GM13976 (cell line): ENCODE measurements at regions not wholly inside any gene's neighbourhood (a gene's known extent, or its start where the extent isn't known, plus 50 kb on each side); places are given as distances from the start of the nearest gene placed in this dataset.

Source experiments
- DNase-seq: peaks from one replicate; pipeline ENCODE4 v3.0.0; 2012; ENCODE audit warnings: low spot score
- CTCF ChIP-seq: IDR thresholded peaks from 2 replicates; pipeline ENCODE4 v1.5.1; 2012; ENCODE audit warnings: borderline replicate concordance, mild to moderate bottlenecking; ENCODE audit not compliant: insufficient read depth; ENCODE audit errors: extremely low read depth, missing control alignments, control extremely low read depth
- in situ Hi-C: fragments of 300-500 bp; cut with MboI; formaldehyde crosslinking; loops from one replicate; pipeline ENCODE4 v1.12.0; 2022; ENCODE audit warnings: low sequenced_read_pairs, mixed read lengths, inconsistent platforms; ENCODE audit not compliant: unreplicated experiment

GRCh38 chrX:117707948-117708743 lies 408.5 kb downstream of the KLHL13 start:
- no peak for DNase-seq
- in situ Hi-C loops, result no loop called here
- TF ChIP-seq CTCF, result no peak

DNA sequence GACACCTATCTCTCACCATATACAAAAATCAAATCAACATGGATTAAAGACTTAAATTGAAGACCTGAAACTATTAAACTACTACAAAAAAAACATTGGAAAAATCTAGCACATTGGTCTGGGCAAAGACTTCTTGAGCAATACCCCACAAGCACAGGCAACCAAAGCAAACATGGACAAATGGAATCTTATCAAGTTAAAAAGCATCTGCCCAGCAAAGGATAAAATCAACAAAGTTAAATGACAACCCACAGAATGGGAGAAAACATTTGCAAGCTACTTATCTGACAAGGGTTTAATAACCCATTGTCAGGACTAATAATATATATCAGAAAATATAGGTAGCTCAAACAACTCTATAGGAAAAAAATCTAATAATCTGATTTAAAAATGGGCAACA lies 415.6 kb downstream of the KLHL13 start:
- in situ Hi-C loops, result no loop called here
- DNase-seq, result no peak
- no peak for TF ChIP-seq CTCF

DNA sequence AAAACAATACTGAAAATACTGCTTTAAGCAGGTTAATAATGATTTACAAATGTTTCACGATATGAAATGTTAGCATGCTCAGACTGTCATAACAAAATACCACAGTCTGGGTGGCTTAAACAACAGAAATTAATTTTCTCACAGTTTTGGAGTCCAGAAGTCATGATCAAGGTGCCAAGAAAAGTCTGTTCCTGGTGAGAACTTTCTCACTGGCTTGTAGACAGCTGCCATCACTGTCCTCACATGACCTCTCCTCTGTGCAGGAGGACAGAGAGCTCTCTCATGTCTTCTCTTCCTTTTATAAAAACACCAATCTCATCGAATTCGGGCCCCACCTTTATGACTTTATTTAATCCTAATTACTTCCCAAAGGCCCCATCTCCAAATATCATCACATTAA lies 426.7 kb downstream of the KLHL13 start:
- in situ Hi-C loops, result no loop called here
- DNase-seq, result no peak
- TF ChIP-seq CTCF, result no peak

DNA sequence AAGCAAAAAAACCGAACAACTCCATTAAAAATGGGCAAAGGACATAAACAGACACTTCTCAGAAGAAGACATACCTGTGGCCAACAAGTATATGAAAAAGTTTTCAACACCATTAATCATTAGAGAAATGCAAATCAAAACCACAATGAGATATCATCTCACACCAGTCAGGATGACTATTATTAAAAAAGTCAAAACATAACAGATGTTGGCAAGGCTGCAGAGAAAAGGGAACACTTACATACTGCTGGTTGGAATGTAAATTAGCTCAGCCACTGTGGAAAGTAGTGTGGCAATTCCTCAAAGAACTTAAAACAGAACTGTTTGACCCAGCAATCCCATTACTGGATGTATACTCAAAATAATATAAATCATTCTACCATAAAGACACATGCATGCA lies 436.3 kb downstream of the KLHL13 start:
- in situ Hi-C loops, result no loop called here
- no peak for DNase-seq
- no peak for TF ChIP-seq CTCF

GRCh38 chrX:117653396-117653795 lies 463.2 kb downstream of the KLHL13 start:
- no peak for DNase-seq
- in situ Hi-C loops, result no loop called here
- TF ChIP-seq CTCF, result no peak

- no peak for DNase-seq
- no peak for TF ChIP-seq CTCF
- in situ Hi-C loops, result no loop called here
Observed at GRCh38 chrX:117645639-117646038, 471.0 kb downstream of the KLHL13 start.

- DNase-seq, result no peak
- in situ Hi-C loops, result no loop called here
Observed at GRCh38 chrX:117641913-117642656, 474.5 kb downstream of the KLHL13 start.

More at GRCh38 chrX:117641913-117642656, 474.5 kb downstream of the KLHL13 start:
- no peak for TF ChIP-seq CTCF
